GM18861 (cell line): ENCODE measurements at regions not wholly inside any gene's neighbourhood (a gene's known extent, or its start where the extent isn't known, plus 50 kb on each side); places are given as distances from the start of the nearest gene placed in this dataset.
"Not testable (repeated sequence)": the region's sequence is repeated elsewhere in the genome, so short reads cannot be mapped to it uniquely, and the experiment has no call there.

ENCODE experiments used
- ATAC-seq: cut with Tn5 transposase; IDR thresholded peaks from one replicate; pipeline ENCODE4 v1.9.1; 2021; ENCODE audit not compliant: unreplicated experiment

- no peak for ATAC-seq
Measured at GRCh38 chr16:59391617-59392364, 657.7 kb upstream of the GOT2 start.

DNA sequence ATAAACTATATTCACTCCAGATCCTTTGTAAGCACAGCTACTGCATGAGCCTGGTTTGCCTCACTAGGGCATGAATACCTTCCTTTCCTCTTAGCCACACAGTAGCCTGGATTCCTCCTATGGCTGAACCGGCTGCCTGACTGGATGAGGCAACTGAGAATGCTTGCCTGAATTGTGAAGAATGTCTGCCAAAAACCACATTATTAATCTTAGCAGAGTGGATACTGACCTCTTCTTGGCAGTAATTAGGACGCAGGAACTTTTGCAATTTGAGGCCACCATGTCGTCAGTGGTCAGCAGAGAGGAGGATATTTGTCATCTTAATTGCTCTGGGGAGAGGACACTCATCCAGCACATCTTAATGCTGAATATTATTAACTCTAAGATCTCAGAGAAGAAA lies 651.8 kb upstream of the GOT2 start:
- no peak for ATAC-seq

DNA sequence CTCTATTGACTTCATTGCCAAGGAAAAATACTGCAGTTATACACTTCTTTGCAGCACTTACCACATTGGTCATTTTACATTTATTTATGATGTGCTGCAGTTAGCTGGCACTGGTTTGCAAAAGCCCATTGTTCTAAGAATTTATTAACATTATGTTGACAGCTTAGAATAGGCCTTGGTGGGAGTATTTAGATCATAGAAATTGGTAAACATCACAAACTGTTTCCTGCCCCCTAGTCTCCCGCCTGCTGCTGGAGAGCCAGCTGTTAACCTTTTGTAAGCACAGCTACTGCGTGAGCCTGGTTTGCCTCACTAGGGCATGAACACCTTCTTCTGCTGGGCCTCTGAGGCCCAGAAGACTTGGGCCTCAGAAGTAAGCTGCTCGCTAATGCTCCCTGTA lies 651.4 kb upstream of the GOT2 start:
- no peak for ATAC-seq

GRCh38 chr16:59373632-59374031 lies 639.5 kb upstream of the GOT2 start:
- no peak for ATAC-seq

DNA sequence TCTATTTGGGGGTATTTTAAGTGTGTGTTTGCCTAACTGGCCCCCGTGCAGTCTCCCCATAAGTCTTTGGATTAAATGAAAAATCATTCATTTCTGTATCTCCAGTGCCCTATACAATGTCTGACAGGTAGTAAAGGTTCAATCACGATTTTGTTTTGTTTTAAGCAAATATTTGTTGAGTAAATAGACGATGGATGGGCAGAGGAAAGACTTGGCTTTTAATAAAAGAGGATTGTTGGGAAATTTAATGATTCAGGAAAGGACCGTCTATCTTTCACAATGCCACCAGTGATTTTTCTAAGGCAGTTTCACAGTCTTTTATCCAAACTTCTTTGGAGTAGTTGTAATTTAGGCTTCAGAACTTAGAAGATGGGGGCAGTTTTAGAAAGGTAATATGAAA lies 636.6 kb upstream of the GOT2 start:
- ATAC-seq = no peak

- no peak for ATAC-seq
Measured at GRCh38 chr16:59369523-59369922, 635.4 kb upstream of the GOT2 start.

- ATAC-seq = no peak
Measured at GRCh38 chr16:59368586-59368985, 634.5 kb upstream of the GOT2 start.

GRCh38 chr16:59356709-59357108 lies 622.6 kb upstream of the GOT2 start:
- ATAC-seq = no peak

DNA sequence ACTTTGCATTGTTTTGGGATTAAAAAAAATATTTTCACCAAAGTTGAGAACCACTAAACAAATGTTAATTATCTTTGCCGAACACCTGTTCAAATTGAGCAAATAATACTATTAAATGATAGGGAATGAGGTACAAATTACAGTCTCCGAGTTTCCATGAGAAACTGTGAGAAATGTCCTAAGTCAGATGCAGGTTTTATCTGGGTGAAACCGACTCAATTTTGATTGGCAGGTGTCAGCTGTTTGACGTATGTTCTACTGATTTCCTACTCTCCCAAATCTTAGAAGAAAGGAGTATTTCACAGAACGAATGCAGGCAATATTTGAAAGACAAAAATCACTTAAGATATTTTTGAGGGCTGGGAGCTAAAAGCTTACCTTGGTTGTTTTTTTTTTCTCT lies 622.0 kb upstream of the GOT2 start:
- no peak for ATAC-seq

DNA sequence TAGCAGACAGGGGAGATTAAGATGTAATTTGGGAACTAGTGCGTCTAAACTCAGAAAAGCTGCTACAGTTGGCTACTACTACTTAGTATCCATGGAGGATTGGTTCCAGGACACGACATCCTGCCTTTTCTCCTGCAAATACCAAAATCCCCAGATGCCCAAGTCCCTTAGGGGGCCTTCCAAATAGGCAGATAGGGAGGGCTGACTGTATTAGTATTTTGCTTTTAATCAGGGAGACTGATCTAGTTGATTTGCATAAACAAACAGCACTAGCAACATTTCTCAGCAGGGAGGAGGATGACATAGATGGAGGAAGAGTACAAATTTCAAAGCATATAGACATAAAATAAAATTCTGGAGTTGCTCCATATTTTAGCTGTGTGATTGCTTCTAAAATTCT lies 621.6 kb upstream of the GOT2 start:
- no peak for ATAC-seq

GRCh38 chr16:59351305-59351903 lies 617.3 kb upstream of the GOT2 start:
- ATAC-seq = no peak

DNA sequence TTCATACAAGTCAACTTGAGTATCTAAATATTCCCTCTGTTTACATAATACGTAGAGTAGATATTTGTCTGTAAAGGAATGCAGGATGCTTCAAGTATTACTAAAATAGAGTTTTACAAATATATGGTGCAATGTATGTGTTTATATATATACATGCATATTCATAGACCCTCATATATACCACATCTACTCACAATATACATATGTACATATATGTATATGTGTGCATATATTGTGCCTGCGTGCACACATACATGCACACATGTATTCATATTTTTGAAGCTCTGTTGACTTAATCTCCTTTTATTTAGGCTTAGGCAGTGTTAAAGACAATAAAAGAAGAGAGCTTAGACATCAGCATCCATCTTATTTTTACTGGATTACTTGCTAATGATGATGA lies 616.6 kb upstream of the GOT2 start:
- ATAC-seq = no peak

DNA sequence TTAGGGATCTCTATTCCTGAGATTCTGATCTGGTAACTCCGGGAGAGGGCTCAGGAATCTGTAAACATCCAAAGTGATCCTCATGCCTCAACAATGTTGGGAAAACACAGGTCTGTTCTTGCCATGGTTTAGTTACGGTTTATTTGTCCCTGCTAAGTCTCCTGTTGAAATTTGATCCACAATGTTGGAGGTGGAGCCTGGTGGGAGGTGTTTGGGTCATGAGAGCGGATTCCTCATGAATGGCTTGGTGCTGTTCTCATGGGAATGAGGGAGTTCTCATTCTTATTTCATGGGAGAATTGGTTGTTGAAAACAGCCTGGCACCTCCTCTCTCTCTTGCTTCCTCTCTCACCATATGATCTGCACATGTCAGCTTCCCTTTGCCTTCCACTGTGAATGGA lies 608.6 kb upstream of the GOT2 start:
- ATAC-seq = no peak

DNA sequence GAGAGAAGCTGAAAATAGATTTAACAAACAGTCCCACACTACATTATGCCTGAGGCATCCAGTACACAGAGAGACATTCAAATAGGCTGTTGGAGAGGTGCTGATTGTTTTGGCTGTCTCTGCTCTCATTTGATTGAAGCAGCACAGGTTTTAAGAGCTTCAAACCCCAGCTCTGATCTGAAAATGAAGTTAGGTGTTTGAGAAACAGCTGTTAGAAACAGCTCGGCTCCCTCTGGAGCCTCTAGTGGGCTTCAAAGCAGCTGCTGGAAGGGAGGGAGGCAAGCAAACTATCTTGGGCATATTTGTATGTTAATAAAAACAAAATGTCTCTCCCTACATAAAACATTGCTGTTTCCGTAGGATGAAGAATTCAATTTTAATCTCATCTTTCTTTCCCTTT lies 607.3 kb upstream of the GOT2 start:
- ATAC-seq = no peak

- ATAC-seq = no peak
Measured at GRCh38 chr16:59339871-59340270, 605.8 kb upstream of the GOT2 start.

- no peak for ATAC-seq
Measured at GRCh38 chr16:59336136-59336695, 602.1 kb upstream of the GOT2 start.

DNA sequence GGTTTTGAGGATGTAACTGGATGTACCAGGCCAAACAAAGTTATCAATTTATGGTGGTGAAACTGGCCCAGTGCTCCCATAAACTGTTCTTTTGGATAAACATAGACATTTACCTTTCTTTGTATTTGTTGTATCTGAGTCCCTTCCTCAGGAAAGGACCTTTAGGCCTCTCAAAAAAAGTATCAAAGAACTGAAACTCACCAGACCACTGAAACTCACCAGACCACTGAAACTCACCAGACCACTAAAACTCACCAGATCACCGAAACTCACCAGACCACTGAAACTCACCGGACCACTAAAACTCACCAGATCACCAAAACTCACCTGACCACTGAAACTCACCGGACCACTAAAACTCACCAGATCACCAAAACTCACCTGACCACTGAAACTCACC lies 597.6 kb upstream of the GOT2 start:
- not testable (repeated sequence) for ATAC-seq

GRCh38 chr16:59330019-59330670 lies 596.0 kb upstream of the GOT2 start:
- ATAC-seq = no peak

- no peak for ATAC-seq
Measured at GRCh38 chr16:59328961-59329360, 594.8 kb upstream of the GOT2 start.

GRCh38 chr16:59327894-59328293 lies 593.8 kb upstream of the GOT2 start:
- no peak for ATAC-seq

DNA sequence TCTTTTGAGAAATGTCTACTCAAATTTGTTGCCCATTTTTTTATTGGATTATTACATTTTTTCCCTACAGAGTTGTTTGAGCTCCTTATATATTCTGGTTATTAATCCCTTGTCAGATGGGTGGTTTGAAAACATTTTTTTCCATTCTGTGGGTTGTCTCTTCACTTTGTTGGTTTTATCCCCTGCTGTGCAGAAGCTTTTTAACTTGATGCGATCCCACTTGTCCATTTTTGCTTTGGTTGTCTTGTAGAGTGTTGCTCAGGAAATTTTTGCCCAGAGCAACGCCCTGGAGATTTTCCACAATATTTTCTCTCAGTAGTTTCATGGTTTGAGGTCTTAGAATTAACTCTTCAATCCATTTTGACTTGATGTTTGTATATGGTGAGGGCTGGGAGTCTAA lies 592.8 kb upstream of the GOT2 start:
- ATAC-seq = no peak

GRCh38 chr16:59324462-59324861 lies 590.3 kb upstream of the GOT2 start:
- no peak for ATAC-seq
